HG03039 (cell line): ENCODE measurements at regions not wholly inside any gene's neighbourhood (a gene's known extent, or its start where the extent isn't known, plus 50 kb on each side); places are given as distances from the start of the nearest gene placed in this dataset.
A peak's percentile ranks its signal among the peaks of the same experiment; 100 is the strongest.
"Not testable (repeated sequence)": the region's sequence is repeated elsewhere in the genome, so short reads cannot be mapped to it uniquely, and the experiment has no call there.

ENCODE experiments used
- ATAC-seq: cut with Tn5 transposase; IDR thresholded peaks from one replicate; pipeline ENCODE4 v1.9.1; 2021; ENCODE audit warnings: mild to moderate bottlenecking, moderate library complexity; ENCODE audit not compliant: unreplicated experiment

DNA sequence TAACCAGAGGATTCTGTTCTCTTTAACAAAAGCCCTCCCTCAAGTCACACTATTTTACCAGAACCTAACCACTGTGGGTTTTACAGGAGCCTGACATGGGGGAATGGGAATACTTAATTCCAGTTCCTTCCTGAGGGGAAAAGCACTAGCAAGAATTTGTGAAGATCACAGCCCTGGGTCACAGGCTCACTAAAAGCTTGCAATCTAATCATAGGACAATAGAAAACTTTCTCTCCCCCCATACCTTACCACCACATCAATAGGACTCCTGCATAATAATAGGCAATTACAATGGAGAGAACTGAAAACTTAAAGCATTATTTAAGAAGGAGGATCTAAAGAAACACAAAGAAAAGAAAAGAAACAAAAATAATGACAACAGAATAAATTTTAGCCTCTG, 225.8 kb upstream of the ZNF804A start:
- ATAC-seq: no peak

DNA sequence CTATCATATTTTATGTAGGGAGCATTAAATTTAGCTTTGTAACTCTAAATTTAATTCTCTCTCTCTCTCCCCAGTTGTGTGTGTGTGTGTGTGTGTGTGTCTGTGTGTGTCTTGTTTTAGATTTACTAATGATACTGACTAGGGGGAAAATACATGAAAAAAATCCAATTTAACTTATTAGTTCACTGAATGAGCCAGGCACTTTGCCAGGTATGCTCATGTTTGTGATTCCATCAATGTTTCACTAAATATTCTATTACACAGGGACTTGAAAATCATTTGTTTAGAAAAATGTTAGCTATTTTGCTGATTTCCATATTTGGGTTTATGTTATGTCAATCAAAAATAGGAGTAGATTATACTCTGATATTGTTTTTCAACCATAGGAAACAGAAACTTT, 203.7 kb upstream of the ZNF804A start:
- ATAC-seq: no peak

- no peak for ATAC-seq
Observed at GRCh38 chr2:184402381-184402780, 195.9 kb upstream of the ZNF804A start.

- ATAC-seq: not testable (repeated sequence)
Observed at GRCh38 chr2:184407041-184407630, 191.2 kb upstream of the ZNF804A start.

- ATAC-seq: no peak
Observed at GRCh38 chr2:184410160-184410559, 188.2 kb upstream of the ZNF804A start.

- no peak for ATAC-seq
Observed at GRCh38 chr2:184413221-184413620, 185.1 kb upstream of the ZNF804A start.

- no peak for ATAC-seq
Observed at GRCh38 chr2:184413671-184414229, 184.6 kb upstream of the ZNF804A start.

- no peak for ATAC-seq
Observed at GRCh38 chr2:184416146-184416913, 182.0 kb upstream of the ZNF804A start.

DNA sequence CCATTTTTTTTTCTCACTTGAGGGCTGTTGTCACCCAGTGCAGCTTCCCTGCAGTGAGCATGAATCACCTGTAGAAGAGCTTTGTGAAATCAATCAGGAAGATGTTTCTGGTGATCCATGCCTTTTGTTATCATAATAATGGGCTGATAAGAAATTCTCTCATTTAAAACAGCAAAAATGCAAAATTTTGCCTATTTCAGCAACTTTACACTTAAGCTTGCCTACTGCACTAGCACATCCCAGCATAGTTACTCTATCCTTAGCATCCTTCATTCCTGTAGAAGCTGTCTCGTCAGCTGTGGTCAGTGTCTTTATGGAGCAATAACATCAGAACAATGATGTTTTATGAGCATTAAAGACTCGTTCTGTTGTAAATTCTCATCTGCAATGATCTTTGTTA, 178.6 kb upstream of the ZNF804A start:
- ATAC-seq: no peak

DNA sequence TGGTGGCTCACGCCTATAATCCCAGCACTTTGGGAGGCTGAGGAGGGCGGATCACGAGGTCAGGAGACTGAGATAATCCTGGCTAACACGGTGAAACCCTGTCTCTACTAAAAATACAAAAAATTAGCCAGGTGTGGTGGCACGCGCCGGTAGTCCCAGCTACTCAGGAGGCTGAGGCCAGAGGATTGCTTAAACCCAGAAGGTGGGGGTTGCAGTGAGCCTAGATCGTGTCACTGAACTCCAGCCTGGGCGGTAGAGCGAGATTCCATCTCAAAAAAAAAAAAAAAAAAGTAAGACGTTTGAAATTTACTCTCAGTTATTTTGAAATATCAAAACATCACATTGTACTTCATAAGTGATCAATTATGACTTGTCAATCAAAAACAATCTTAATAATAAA, 176.9 kb upstream of the ZNF804A start:
- ATAC-seq: not testable (repeated sequence)

GRCh38 chr2:184425083-184425482, 173.2 kb upstream of the ZNF804A start:
- no peak for ATAC-seq

DNA sequence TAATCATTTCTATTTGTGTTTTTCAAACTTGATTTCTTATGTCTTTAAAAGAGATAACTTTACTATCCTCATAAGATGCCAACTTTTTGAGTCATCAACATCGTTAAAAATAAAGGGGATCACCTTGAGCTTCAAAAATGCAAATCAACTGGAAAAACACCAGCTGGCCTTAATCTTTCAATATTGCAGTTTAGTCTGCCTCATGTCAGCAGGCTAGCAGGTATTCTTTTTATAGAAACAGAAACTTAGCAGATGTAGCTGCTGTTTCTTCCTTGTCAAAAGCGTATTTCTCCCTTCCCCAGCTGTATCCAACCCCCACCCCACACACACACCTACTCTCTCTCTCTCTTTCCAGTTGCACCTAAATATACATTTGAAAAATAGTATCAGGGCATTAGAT, 154.1 kb upstream of the ZNF804A start:
- ATAC-seq: peak; percentile 99

- peak; percentile 32 for ATAC-seq
Observed at GRCh38 chr2:184444623-184445223, 153.6 kb upstream of the ZNF804A start.

DNA sequence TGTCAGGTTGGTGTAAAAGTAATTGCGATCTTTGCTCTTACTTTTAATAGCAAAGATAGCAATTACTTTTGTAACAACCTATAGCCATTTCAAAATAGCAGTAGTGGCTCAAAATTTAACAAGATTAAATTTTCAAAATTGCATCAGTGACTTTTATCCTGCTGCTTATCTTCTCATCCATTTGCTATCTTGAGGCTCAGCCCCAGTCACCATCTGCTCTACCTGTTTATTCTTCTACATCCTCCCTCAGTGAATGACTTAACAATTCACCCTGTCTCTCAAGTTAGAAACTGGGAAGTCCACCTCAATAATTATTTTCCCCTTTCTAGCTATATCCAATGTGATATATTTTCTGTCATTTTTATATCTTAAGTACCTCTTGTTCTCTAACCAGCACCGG, 148.6 kb upstream of the ZNF804A start:
- no peak for ATAC-seq

DNA sequence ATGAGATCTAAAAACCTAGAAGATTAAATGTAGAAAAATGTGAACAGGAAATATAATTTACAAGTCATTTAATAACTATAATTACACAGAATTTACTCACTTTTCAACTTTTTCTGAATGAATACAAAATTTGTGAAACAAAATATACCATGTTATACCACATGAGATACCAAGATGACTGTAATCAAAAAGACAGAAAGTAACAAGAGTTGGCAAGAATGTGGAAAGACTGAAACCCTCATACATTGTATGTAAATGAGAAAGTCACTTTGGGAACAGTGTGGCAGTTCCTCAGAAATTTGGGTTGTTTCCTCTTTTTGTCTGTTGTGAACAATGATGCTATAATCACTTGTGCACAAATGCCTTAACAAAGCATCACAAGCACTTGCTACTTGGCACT, 145.4 kb upstream of the ZNF804A start:
- ATAC-seq: no peak

DNA sequence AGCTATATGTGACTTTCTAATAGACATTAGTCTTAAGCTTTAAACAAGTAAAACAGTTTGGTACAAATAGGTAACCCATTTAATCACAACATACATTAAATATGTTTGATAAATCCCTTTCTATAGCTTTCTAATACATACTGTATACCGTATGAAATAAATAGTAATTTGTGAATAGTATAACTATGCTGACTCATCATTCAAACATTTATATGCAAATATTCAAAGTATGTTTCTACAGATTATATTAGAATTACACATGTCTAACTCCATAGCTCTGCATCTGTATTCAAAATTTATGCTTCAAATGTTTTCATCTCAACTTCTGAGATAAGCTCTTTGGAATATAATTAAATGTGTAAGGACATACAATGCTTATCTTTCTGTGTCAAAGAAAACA, 142.7 kb upstream of the ZNF804A start:
- ATAC-seq: no peak

DNA sequence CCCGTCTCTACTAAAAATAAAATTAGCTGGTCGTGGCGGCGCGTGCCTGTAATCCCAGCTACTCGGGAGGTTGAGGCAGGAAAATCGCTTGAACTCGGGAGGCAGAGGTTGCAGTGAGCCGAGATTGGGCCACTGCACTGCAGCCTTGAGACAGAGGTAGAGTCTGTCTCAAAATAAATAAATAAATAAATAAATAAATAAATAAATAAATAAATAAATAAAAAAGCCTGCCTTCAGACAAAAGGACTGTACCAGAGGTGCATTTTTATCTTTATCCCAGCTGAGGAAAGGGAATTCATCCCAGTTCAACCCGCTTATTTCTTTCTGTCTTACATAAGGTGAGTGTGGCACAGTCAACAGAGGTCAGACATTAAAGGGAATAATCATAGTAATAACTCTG, 141.6 kb upstream of the ZNF804A start:
- ATAC-seq: not testable (repeated sequence)

DNA sequence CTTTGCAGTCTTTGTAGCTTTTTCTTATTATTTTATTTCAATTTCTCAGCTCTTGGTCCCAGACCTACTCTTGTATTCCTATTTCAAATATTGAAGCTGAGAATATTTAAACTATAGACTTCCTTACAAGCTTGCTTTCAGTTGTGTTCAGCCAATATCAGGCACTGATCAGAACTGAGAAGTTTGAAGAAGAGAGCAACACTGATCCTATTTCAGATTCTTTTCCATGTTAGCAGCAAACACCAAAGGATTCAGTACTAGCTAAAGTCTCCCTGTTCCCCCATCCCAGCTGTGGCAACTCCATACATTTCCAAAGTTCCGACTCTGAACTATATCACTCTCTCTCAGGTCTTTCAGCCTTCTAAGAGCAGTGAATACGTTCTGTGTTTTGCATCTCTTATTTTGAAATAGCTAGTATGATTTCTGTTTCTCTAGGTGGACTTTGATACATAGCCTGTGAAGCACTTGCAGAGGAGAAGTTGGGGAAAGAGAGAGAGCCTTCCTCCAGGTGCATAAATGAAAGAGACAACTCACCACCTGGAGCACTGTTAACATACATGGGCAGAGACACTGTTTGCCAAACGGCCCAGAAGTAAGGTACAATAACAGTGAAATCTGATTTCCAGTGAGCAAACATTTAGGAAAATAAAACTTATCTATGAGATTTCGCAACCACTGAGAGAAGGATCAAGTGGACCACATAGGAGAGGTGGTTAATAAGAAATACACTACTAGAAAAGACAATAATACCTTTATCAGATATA, 135.0 kb upstream of the ZNF804A start:
- no peak for ATAC-seq

- ATAC-seq: no peak
Observed at GRCh38 chr2:184463866-184464248, 134.5 kb upstream of the ZNF804A start.

DNA sequence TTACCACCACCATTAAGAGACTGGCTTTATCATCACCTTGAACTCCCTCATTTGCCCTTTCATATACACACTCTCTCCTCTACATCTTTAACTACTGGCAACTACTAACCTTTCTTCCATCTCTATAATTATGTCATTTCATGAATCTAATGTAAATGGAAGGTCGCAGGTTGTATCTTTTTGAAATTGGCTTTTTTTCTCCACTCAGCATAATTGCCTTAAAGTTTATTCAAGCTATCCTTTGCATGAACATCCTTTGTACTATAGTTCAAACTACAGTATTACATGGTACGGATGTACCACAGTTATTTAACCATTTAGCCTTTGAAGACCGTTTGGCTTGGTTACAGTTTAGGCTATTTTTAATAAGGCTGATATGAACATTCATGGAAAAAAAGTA, 129.5 kb upstream of the ZNF804A start:
- no peak for ATAC-seq

DNA sequence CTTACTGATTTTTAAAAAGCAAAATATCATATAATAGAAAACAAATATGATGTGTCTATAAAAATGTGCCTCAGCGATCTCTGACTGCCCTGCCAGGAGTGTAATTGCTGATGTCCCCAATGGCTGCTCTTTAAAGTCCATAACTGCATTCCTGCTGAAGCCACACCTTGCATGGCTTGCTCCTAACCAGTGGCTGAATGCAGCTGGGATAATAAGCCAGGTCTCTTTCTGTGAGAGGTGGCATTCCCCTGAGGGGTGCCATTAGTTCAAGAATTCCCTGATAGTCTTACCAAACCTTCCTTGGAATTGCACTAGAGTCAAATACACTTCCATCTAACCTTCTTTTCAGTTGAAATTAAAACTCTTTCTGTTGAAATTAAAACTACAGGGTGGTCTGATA, 125.8 kb upstream of the ZNF804A start:
- no peak for ATAC-seq
